ENCODE measurements at regions not wholly inside any gene's neighbourhood (a gene's known extent, or its start where the extent isn't known, plus 50 kb on each side); places are given as distances from the start of the nearest gene placed in this dataset.

- Histone ChIP-seq H3K9me3 (no peaks in the 10 kb centered on the region), H3K27me3 (no peaks in the 10 kb centered on the region), H3K27ac (no peak overlapping the region), H3K4me3 (no peak overlapping the region), H3K36me3 (no peaks in the 10 kb centered on the region), H3K4me1 (no peaks in the 10 kb centered on the region)
- no peak for ATAC-seq
- WGBS, 2 donors (ENCODE audit: low coverage in 1 of 2): 71 to 73% methylated on average over 4 of the region's 4 CpGs
- TF ChIP-seq POLR2A (IDR thresholded peaks at IDR 0.05): no peak
- TF ChIP-seq POLR2AphosphoS5 (IDR thresholded peaks at IDR 0.05): no peak
- no peak for TF ChIP-seq CTCF (IDR thresholded peaks at IDR 0.05)
- no peak for TF ChIP-seq EP300 (IDR thresholded peaks at IDR 0.05)
Measured at GRCh38 chr6:141264101-141264500, 868.6 kb upstream of the GJE1 start.

- TF ChIP-seq POLR2AphosphoS5 (IDR thresholded peaks at IDR 0.05): no peak
- no peak for TF ChIP-seq POLR2A (IDR thresholded peaks at IDR 0.05)
- no peak for TF ChIP-seq EP300 (IDR thresholded peaks at IDR 0.05)
- no peak for TF ChIP-seq CTCF (IDR thresholded peaks at IDR 0.05)
- H3K27me3 ChIP-seq: no peaks in the 10 kb centered on the region
- no peaks in the 10 kb centered on the region for H3K36me3 ChIP-seq
- WGBS, 2 donors (ENCODE audit: low coverage in 1 of 2): 82 to 100% methylated on average over 1 of the region's 4 CpGs
- no peaks in the 10 kb centered on the region for H3K9me3 ChIP-seq
- no peak overlapping the region for H3K4me3 ChIP-seq
- no peak overlapping the region for H3K27ac ChIP-seq
- H3K4me1 ChIP-seq: no peaks in the 10 kb centered on the region
- ATAC-seq: no peak
Measured at GRCh38 chr6:141261672-141262060, 871.1 kb upstream of the GJE1 start.

GRCh38 chr6:141261016-141261671 lies 871.6 kb upstream of the GJE1 start:
- no peaks in the 10 kb centered on the region for H3K27me3 ChIP-seq
- H3K4me3 ChIP-seq: no peak overlapping the region
- 91% methylated on average over 7 of the region's 10 CpGs; no CpG with 5 or more reads in 1 of the 2 donors for WGBS, 2 donors (ENCODE audit: low coverage in 1 of 2)
- no peaks in the 10 kb centered on the region for H3K4me1 ChIP-seq
- peak; percentile 38 for ATAC-seq
- H3K9me3 ChIP-seq: no peaks in the 10 kb centered on the region
- TF ChIP-seq EP300 (IDR thresholded peaks at IDR 0.05) (no peak), CTCF (IDR thresholded peaks at IDR 0.05) (no peak), POLR2A (IDR thresholded peaks at IDR 0.05) (no peak), POLR2AphosphoS5 (IDR thresholded peaks at IDR 0.05) (no peak)
- H3K27ac ChIP-seq: no peak overlapping the region
- H3K36me3 ChIP-seq: no peaks in the 10 kb centered on the region

GRCh38 chr6:141260627-141261015 lies 872.1 kb upstream of the GJE1 start:
- H3K27me3 ChIP-seq: no peaks in the 10 kb centered on the region
- no peak overlapping the region for H3K27ac ChIP-seq
- ATAC-seq: peak; percentile 23
- no peaks in the 10 kb centered on the region for H3K4me1 ChIP-seq
- no peaks in the 10 kb centered on the region for H3K9me3 ChIP-seq
- no peaks in the 10 kb centered on the region for H3K36me3 ChIP-seq
- 100% methylated on average over 1 of the region's 7 CpGs; no CpG with 5 or more reads in 1 of the 2 donors for WGBS, 2 donors (ENCODE audit: low coverage in 1 of 2)
- H3K4me3 ChIP-seq: no peak overlapping the region
- TF ChIP-seq EP300 (IDR thresholded peaks at IDR 0.05): no peak
- TF ChIP-seq POLR2A (IDR thresholded peaks at IDR 0.05): no peak
- no peak for TF ChIP-seq CTCF (IDR thresholded peaks at IDR 0.05)
- TF ChIP-seq POLR2AphosphoS5 (IDR thresholded peaks at IDR 0.05): no peak

- Histone ChIP-seq H3K9me3 (no peaks in the 10 kb centered on the region), H3K36me3 (no peaks in the 10 kb centered on the region), H3K27ac (no peak overlapping the region), H3K4me3 (no peak overlapping the region), H3K4me1 (no peaks in the 10 kb centered on the region), H3K27me3 (no peaks in the 10 kb centered on the region)
- TF ChIP-seq POLR2AphosphoS5 (IDR thresholded peaks at IDR 0.05) (no peak), CTCF (IDR thresholded peaks at IDR 0.05) (no peak), POLR2A (IDR thresholded peaks at IDR 0.05) (no peak), EP300 (IDR thresholded peaks at IDR 0.05) (no peak)
- WGBS, 2 donors (ENCODE audit: low coverage in 1 of 2): 60 to 72% methylated on average over 5 of the region's 5 CpGs
- peak; percentile 55 for ATAC-seq
Measured at GRCh38 chr6:141259807-141260206, 872.9 kb upstream of the GJE1 start.
